ENCODE measurements at regions not wholly inside any gene's neighbourhood (a gene's known extent, or its start where the extent isn't known, plus 50 kb on each side); places are given as distances from the start of the nearest gene placed in this dataset.
A peak's percentile ranks its signal among the peaks of the same experiment; 100 is the strongest.

DNA sequence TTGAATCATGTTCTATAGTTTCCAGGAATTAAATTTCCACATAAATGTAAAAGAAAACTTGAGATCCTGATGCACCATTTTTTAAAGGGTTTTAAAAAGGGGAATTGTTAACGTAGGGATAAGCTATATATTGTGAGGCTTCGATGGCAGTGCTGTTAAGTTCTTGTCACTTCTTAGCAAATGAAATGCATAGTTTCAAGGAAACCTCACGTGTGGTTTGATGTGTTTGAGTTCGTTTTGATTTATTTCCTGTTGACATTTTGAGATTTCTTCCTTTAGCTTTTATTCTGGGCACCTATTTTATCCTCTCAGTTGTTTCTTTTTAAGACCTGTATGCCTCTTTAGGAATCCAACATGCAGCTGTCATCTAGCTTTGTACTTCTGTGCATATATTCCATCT lies 301.0 kb downstream of the DOCK8 start:
- FAIRE-seq: no peak
- no peak for DNase-seq (ENCODE audit: low spot score in 2 of 2)

DNA sequence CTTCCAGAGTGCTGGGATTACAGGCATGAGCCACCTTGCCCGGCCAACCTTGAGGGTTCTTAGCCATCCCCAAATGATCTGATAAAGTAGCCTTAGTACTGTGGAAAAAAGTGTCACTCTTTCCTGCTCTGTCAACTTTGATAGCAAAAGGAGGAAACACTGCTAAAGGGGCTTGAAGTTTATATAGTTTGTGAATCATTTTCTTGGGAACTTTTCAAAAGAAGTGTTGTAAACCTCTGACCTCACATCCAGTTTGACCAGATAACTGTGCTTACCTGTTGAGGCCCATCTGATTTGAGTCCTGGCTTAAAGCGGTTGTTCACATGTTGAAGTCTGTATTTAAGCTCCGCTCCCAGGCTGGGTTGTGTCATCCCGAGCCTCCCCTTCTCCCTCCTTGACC lies 303.3 kb downstream of the DOCK8 start:
- no peak for DNase-seq (ENCODE audit: low spot score in 2 of 2)
- FAIRE-seq: no peak

DNA sequence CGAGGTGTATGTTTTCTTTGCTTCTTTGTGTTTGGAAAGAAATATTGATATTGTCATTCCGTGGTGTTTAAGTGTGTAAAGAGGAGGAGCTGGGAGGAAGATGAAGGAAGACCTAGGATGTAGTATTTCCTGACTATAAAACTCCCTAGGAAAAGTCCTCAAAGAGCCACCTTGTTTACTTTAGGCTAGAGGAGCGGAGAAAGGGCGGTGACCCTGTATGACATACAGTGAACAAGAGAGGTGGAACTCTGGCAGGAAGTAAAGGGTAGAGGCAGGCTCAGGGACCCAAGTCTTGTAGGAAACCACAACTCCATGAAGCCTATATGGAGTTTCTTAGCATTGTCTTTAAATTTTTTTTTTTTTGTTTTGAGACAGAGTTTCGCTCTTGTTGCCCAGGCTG lies 303.9 kb downstream of the DOCK8 start:
- no peak for DNase-seq (ENCODE audit: low spot score in 2 of 2)
- no peak for FAIRE-seq

DNA sequence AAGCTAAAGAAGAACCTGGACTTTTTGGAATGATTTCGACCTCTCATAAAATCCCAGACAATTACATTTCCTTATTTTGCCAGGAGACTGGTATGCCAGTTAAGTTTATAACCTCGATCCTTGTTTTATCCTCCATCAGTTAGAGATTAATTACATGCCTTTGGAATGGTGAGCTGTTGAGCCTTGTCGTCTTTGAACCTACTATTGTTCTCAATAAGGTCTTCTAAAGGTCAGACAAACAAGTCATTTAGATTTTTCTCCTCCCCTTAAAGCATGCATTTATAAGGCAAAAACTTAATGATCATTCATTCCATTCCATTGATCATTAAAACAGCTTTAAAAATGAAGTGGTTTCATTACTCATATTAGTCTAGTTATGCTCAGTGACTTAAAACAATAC lies 304.9 kb downstream of the DOCK8 start:
- DNase-seq (ENCODE audit: low spot score in 2 of 2) (no peak), FAIRE-seq (no peak)

DNA sequence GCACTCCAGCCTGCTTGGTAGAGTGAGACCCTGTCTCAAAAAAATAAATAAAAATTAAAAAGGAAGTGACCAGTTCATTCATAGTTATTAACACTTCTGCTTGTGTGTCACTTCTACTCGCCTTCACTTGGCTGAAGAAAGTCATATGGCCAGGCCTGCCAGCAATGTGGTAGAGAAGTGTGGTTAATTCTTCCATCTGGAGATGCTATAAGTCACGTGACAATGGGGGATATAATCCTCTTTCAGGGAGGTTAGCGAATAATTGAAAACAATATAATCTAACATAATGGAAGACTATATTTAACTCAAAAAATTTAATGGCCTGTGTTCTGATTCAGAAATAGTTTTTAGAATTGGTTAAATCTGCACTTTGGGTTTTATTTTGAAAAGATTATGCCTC lies 305.6 kb downstream of the DOCK8 start:
- FAIRE-seq: no peak
- no peak for DNase-seq (ENCODE audit: low spot score in 2 of 2)

DNA sequence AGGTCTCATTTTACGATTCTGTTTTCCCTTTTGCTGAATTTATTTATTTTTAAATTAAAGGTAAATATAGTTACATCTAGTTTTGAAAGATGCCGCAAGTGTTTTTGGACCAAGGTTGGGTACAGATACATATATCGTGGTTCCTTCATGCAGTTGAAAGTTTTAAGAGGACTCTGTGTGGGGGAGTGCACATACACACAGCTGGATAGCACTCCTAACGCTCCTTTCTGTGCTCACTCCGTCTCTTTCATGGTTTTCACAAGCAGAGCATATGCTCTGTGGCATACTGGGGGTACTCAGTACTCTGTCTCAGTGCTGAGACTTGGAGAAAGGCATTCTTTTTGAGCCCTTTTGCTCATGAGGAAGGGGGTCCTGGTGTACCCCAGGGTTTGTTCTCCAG lies 307.5 kb downstream of the DOCK8 start:
- FAIRE-seq (no peak), DNase-seq (ENCODE audit: low spot score in 2 of 2) (no peak)

DNA sequence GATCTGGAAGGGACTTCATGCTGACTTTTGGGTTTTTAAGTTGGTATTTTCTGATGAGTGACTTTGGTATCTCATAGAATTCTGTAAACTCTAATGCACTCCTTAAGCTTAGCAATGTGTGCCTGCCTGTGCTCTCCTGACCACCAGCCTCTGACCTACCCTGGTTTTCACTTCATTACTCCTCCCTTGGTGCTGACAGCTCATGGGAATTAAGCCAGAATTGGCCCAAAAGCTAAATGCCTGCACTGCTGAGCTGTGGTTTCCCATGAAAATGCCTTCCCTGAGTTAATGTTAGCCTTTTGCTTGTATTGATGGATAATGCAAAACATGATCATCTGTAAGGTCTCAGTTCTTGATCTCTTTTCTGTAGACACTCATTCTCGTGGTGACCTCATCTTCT lies 308.0 kb downstream of the DOCK8 start:
- DNase-seq (ENCODE audit: low spot score in 2 of 2) (no peak), FAIRE-seq (no peak)

DNA sequence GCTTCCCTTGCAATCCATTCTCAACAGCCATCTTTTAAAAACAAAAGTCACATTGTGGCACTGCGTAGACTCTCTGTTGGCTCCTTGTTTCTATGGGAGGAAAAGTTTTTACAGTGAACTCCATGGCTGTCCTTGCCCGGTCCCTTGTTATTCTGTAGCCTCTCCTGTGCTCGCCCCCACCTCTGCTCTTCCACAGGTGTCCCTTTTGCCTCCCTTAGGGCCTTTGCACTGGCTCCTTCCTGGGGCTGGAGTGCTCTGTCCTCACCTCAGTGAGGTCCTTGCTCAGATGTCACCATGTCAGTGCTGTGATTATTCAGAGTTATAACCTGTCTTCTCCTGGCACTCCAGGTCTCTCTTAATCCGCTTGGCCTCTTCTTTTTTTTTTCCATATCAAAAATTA lies 308.8 kb downstream of the DOCK8 start:
- FAIRE-seq: no peak

DNA sequence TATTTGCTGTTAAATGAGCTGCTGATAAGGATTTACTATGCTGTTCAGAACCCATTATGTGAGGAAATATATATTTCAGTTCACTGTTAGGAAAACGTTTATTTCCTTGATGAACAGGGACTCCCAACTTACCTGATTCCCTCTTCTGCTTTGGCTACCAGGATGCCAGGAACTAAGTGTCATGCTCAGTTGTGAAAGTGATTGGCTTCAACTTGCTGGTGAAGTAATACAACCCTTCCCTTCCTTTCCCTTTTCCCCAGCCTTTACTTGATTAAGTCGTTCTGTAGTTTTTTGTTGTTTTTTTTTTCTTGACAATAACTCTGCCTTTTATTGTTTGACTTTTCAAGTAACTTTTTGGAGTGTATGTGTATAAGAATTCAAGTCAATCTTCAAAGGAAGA lies 309.3 kb downstream of the DOCK8 start:
- DNase-seq (ENCODE audit: low spot score in 2 of 2) (no peak), FAIRE-seq (no peak)

More for the DNA sequence above, 308.8 kb downstream of the DOCK8 start:
- no peak for DNase-seq (ENCODE audit: low spot score in 2 of 2)

DNA sequence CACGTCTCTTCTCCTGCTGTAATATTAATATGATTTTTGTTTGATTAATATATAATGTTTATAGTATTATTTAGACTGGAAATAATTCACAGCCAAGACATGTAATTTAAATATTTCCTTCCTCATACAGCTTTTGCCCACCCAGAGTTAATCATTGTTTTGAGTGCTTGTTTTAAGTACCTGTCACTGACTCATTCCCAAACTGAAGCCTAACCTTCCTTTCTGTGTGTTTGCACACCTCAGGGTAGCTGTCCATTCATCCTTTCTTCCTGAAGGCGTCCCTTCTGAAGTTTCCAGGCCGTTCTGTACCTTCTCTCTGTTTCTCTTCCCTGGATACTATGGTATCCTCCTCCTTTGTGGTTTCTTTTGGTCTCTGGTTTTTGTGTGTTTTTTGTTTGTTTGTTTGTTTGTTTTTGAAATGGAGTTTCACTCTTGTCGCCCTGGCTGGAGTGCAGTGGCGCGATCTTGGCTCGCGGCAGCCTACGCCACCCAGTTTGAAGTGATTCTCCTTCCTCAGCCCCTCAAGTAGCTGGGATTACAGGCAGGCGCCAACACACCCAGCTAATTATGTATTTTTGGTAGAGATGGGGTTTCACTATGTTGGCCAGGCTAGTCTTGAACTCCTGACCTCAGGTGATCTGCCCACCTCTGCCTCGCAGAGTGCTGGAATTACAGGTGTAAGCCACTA lies 312.4 kb downstream of the DOCK8 start:
- FAIRE-seq: no peak
- no peak for DNase-seq (ENCODE audit: low spot score in 2 of 2)

DNA sequence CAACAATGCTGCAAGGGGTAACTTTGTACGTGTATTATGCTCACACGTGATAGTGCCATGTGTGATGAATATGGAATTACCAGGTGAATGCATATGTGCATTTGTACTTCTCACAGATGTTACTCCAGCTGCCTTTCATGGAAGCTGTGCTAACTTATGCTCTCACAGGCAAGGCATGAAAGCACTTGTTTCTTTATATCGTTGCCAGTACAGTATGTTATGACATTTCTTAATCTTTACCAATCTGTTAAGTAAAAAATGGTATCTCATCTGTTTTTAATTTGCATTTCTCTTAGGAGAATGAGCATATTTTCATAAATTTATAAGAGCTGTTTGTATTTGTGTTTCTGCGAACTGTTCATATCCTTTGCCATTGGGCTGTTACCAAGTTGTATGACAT lies 311.8 kb upstream of the DMRT1 start:
- no peak for FAIRE-seq
- no peak for DNase-seq (ENCODE audit: low spot score in 2 of 2)

DNA sequence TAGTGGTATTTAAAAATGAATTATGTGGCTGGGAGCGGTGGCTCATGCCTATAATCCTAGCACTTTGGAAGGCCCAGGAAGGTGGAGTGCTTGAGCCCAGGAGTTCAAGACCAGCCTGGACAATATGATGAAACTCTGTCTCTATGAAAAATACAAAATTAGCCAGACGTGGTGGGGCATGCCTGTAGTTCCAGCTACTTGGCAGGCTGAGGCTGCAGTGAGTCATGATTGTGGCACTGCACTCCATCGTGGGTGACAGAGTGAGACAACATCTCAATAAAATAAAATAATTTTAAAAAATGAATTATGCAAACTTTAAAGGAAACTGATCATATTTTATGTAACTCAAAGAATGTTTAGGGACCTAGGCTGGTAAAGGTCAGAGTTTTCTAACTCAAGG lies 310.8 kb upstream of the DMRT1 start:
- DNase-seq (ENCODE audit: low spot score in 2 of 2) (no peak), FAIRE-seq (no peak)

DNA sequence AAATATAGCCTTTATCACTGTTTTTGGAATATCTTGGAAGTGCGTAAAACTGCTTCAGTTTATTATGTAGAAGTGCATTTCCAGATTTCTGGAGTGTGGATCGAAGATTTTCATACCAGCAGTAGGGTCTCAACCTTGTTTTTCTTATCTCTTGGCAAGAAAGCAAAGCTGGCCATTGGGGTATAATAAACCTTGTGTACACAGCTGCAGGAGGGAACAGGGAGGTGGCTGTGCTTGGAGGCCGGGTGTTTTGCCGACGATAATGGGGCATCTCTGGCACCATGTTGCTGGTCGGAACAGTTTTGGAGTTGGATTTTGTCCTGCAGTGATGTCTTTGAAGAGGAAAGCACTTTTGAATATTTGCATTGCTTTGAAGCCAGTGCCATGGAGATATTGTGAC lies 308.8 kb upstream of the DMRT1 start:
- FAIRE-seq: no peak
- DNase-seq (ENCODE audit: low spot score in 2 of 2): no peak

DNA sequence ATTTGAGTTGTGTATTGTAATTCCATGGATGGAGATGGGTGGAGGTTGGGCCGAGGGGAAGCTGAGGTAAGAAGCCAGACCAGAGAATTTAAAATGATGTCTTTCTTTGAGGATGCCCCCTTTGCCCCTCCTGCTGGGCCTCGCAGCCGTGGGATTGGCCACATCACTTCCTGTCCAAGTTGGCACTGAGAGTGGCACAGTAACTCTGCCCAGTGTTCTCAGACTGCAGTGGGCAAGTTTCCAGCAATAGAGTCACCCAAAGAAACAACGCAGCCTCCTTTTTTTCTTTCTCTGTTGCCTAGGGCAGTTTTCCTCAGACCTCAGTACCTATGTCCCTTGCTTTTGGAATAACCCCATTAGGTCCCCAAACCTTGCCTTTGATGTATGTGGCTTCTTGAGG lies 306.6 kb upstream of the DMRT1 start:
- FAIRE-seq (peak; percentile 10), DNase-seq (ENCODE audit: low spot score in 2 of 2) (peak; percentile 38 to 52)

DNA sequence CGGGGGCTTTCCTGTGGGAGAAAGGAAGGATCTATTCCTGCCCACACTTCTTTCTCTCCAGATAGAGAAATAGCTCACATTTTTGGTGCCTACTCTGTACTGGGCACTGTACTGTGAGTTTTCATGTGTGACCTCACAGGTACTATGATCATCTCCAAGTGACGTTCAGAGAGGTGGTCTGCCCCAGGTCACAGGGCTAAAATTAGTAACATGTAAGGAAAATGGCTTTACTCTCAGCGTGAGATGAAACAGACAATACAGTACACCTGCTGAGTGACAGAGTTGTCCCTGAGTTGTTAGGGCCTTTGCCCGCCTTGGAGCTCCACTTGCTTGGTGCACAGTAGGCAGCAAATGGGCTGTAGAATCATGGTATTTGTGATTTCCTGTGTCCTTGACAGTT lies 306.1 kb upstream of the DMRT1 start:
- FAIRE-seq: no peak

DNA sequence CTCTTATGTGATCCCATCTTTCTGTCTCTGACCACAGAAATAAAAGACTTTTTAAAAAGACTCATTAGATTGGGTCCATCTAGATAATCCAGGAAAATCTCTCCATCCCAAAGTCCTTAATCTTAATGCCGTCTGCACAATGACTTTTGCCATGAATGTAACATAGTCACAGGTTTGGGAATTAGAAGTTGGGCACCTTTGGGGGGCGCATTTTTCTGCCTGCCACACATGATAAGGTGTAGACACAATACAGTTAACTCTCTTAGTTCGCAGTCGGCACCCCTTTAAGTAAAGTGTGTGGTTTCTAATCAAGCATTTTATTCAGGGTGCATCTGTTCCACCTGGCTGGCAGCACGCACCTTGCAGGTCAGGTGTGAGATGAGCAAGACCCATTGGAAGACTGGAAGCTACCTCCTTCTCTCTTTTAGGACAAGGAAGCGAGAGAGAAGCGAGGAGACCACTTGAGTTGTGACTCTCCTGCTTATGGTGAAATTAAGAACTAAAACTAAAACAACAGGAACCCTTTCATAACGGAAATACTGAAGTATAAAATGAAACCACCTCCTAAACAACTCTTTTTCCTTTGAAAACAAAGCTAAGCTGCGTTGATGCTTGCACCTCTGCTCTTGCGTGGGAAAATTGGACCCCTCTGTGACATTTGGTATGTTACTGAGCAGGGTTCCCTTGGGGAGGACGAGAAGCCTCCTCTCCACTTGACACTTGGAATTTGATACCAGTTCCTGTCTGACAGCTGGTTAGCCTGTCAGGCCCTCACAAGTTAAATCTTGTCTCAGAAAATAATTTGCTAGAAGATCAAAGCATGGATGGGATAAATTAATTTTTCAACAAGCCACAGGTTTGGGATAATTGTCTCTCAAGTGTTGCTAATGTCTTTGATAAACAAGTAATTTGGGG lies 304.6 kb upstream of the DMRT1 start:
- DNase-seq (ENCODE audit: low spot score in 2 of 2) (no peak), FAIRE-seq (no peak)

More for the DNA sequence above, 306.1 kb upstream of the DMRT1 start:
- no peak for DNase-seq (ENCODE audit: low spot score in 2 of 2)

DNA sequence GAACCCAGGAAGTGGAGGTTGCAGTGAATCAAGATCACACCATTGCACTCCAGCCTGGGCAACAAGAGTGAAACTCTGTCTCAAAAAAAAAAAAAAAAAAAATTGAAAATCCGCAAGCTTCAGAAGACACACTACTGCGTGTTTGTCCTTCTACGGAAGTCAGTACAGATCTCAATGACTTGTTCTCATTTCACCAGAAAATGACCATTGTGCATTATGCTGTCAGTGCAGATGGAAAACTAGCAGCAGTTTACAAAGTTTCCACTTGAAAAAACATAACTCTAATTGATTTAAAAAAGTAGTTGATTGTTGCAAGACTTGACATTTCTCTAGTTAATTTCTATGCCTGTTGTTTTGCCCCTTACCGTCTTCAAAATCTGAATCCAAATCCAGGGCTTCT lies 298.0 kb upstream of the DMRT1 start:
- FAIRE-seq (peak; percentile 70), DNase-seq (ENCODE audit: low spot score in 2 of 2) (no peak)

DNA sequence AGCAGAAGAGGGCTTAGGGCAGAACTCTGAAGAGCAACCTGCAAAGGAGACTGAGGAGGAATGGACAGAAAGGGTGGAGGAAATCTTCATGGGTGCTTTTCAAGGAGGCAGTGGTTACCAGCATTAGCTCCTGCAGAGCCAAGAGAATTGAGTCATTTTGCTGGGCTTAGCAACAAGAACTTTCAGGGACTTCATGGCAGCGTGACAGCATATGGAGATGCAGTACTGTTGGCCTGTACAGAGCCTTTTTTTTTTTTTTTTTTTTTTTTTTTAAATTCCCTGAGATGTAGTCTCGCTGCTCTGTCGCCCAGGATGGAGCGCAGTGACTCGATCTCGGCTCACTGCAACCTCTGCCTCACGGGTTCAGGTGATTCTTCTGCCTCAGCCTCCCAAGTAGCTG lies 296.0 kb upstream of the DMRT1 start:
- no peak for DNase-seq (ENCODE audit: low spot score in 2 of 2)
- FAIRE-seq: no peak

DNA sequence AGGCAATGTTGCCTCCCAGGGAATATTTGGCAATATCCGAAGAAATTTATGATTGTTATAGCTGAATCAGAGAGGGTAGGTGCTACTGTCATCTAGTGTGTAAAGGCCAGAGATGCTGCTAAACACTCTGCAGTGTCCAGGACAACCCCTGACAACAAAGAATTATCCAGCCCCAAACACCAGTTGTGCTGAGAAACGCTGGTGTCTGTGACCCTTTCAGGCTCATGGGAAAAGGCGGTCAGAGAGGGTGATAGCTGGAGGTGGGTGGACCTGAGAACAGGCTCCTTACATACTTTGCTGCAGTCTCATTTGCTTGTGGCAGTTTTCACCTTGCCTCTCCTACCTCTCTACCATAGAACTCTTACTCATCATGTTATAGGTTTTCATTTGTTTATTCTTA lies 295.3 kb upstream of the DMRT1 start:
- DNase-seq (ENCODE audit: low spot score in 2 of 2) (no peak), FAIRE-seq (no peak)

DNA sequence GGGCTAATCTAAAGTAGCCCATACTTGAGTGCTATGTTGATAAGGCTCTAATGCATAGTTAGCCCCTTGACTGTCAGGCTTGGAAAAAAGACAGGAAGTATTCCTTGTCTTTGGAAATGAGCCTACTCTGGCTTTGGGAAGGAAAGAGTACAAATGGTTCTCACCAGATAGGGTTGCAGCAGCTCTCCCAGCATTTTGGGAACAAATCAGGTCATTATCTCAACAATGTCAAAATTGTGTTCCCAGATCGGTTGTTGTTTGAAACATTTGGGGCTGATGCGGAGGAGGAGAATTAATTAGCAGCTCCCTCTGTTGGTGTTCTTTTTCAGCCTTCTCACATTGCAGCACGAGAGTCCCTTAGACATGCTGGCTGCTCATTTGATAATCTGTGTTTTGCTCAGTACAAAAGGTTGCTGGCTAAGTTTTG lies 294.7 kb upstream of the DMRT1 start:
- DNase-seq (ENCODE audit: low spot score in 2 of 2) (peak in 1 of 2 donors; percentile 14), FAIRE-seq (no peak)

DNA sequence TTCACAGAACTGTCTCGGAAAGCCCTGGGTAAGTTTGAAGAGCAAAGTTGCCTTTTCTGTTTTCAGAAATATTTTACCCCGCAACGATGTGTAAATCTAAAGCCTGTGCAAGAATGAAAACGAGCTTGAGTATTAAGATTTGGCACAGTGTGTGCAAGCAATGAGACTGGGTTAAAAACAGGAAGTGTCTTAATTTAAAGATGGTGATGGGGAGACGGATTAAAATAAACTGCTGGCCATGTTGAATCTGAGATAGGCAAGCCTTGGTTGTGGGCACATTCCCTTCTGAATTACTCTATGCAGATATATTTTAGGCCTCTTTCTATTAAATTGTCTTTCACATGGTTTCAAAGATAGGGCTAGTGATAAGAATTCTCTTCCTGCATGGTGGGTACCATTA lies 294.2 kb upstream of the DMRT1 start:
- DNase-seq (ENCODE audit: low spot score in 2 of 2) (no peak), FAIRE-seq (no peak)

DNA sequence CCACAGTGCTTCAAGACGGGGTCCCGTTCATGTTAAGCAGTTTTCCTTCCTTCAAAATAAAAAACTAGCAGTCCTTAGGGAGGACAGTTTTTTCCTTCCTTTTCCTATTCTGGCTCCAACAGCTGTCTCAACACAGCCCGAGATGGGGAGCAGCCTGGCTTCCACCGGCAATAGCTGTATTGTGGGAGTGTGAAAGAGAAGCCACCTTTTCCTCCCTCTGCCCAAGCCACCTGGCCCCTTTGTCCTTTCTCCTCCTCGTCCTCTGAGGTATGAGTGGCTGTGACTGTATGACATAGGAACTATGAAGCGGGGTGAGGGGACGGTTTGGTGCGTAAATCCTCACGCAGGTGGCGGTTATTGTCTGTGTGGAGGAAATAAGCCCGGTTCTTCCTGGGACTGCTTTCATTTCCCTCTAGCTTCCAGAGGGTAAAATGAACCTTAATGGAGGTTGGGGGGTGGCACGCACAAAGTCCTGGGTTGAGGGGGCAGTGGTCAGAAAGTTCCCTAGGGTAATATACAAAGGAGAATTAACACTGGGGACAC lies 292.0 kb upstream of the DMRT1 start:
- no peak for FAIRE-seq

More for the DNA sequence above, 292.0 kb upstream of the DMRT1 start:
- no peak for DNase-seq (ENCODE audit: low spot score in 2 of 2)
